Lung (tissue), 11 donors: ENCODE measurements at regions not wholly inside any gene's neighbourhood (a gene's known extent, or its start where the extent isn't known, plus 50 kb on each side); places are given as distances from the start of the nearest gene placed in this dataset.

ENCODE experiments used
- ATAC-seq: fragments of 200-7000 bp; cut with Tn5 transposase; one replicate; pipeline ENCODE4 v1.9.1; 2020; ENCODE audit warnings: moderate number of reproducible peaks; ENCODE audit not compliant: insufficient read depth, low FRiP score
- DNase-seq, 3 donors: peaks; one replicate each; pipeline ENCODE4 v3.0.0-alpha.2; 2013 to 2017
- H3K27ac ChIP-seq, 2 donors: one replicate each; pipeline ENCODE4 v1.5.1; 2013; ENCODE audit warnings: mild to moderate bottlenecking in 2 of 2, moderate library complexity in 2 of 2, control low read depth in 1 of 2, inconsistent platforms in 1 of 2, low read depth in 1 of 2, low read length in 1 of 2
- H3K27me3 ChIP-seq, 3 donors: one replicate each; pipeline ENCODE4 v1.5.1; 2013; ENCODE audit warnings: low read length in 2 of 3; ENCODE audit not compliant: control insufficient read depth in 3 of 3, insufficient read depth in 3 of 3
- H3K36me3 ChIP-seq, 4 donors: one replicate each; pipeline ENCODE4 v1.5.1; 2013; ENCODE audit warnings: low read length in 4 of 4, mild to moderate bottlenecking in 1 of 4, moderate library complexity in 1 of 4; ENCODE audit not compliant: control insufficient read depth in 4 of 4, insufficient read depth in 4 of 4
- H3K4me1 ChIP-seq, 5 donors: one replicate each; pipeline ENCODE4 v1.5.1; 2013; ENCODE audit warnings: low read length in 5 of 5, mild to moderate bottlenecking in 2 of 5, moderate library complexity in 1 of 5; ENCODE audit not compliant: control insufficient read depth in 5 of 5, insufficient read depth in 5 of 5
- H3K4me3 ChIP-seq: one replicate; pipeline ENCODE4 v1.5.1; 2013; ENCODE audit warnings: mild to moderate bottlenecking, control low read depth, moderate library complexity
- H3K9ac ChIP-seq, 2 donors: one replicate each; pipeline ENCODE4 v1.5.1; 2013; ENCODE audit warnings: low read length in 2 of 2, control low read depth in 1 of 2; ENCODE audit not compliant: insufficient read depth in 1 of 2
- H3K9me3 ChIP-seq, 4 donors: one replicate each; pipeline ENCODE4 v1.5.1; 2013; ENCODE audit warnings: low read length in 3 of 4, mild to moderate bottlenecking in 1 of 4, moderate library complexity in 1 of 4; ENCODE audit not compliant: control insufficient read depth in 4 of 4, insufficient read depth in 3 of 4
- CTCF ChIP-seq: IDR thresholded peaks from 2 replicates; pipeline ENCODE4 v1.5.1; 2012; ENCODE audit warnings: mild to moderate bottlenecking; ENCODE audit errors: control extremely low read depth, extremely low read depth
- WGBS, 2 donors: extraction: QIAGEN DNeasy Blood & Tissue Kit; methylation state at CpG; one replicate each; pipeline ENCODE4 v1.1.7; 2013; 5-methylcytosine and 5-hydroxymethylcytosine counted together
- donor health status: control.
- donor health status: control.
- donor health status: Bipolar disorder and iron deficiency.
- donor health status: healthy.
- donor health status: DM: yes; HTN: yes; CAD: no.

DNA sequence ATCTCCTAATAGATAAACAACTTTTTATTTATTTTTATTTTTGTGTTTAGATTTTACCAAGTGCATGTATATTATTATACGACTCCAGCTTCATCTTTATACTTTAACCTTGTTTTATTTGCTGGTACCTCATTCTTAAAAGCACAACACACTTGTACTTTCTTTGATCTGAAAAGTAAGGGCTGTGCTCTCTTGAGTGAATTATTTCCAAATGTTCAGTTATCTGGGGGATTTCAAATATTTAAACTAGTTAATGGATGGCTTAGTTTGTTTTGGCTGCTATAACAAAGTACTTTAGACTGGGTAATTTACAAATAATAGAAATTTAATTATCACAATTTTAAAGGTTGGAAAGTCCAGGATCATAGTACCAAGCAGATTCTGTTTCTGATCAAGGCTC is 1148.2 kb upstream of the PCDH9 start:
- no peaks in the 10 kb centered on the region for H3K36me3 ChIP-seq
- TF ChIP-seq CTCF: no peak
- H3K4me3 ChIP-seq: no peak overlapping the region
- no peak for ATAC-seq
- no peak for DNase-seq
- H3K4me1 ChIP-seq: peaks cover 0 to 6% (median 0%) of the 10 kb centered on the region in 5 donors
- H3K27ac ChIP-seq: no peak overlapping the region
- H3K9me3 ChIP-seq: no peaks in the 10 kb centered on the region
- WGBS, 2 donors: 54 to 78% methylated on average over 1 of the region's 1 CpG
- H3K27me3 ChIP-seq: no peaks in the 10 kb centered on the region
- no peak overlapping the region for H3K9ac ChIP-seq

- no peaks in the 10 kb centered on the region for H3K9me3 ChIP-seq
- H3K27me3 ChIP-seq: no peaks in the 10 kb centered on the region
- H3K36me3 ChIP-seq: no peaks in the 10 kb centered on the region
- ATAC-seq (no peak), DNase-seq (no peak)
- TF ChIP-seq CTCF: no peak
- WGBS, 2 donors: 59 to 61% methylated on average over 2 of the region's 2 CpGs
- H3K9ac ChIP-seq: no peak overlapping the region
- H3K4me1 ChIP-seq: no peaks in the 10 kb centered on the region
- H3K27ac ChIP-seq: no peak overlapping the region
- no peak overlapping the region for H3K4me3 ChIP-seq
These were observed 1144.9 kb upstream of the PCDH9 start for GRCh38 chr13:68375004-68375403.

GRCh38 chr13:68369739-68370138 is 1139.6 kb upstream of the PCDH9 start:
- Histone ChIP-seq H3K36me3 (no peaks in the 10 kb centered on the region), H3K4me3 (no peak overlapping the region), H3K27ac (no peak overlapping the region), H3K4me1 (no peaks in the 10 kb centered on the region), H3K9ac (no peak overlapping the region), H3K9me3 (peaks cover 0 to 2% (median 0%) of the 10 kb centered on the region in 4 donors), H3K27me3 (no peaks in the 10 kb centered on the region)
- 57 to 66% methylated on average over 5 of the region's 5 CpGs for WGBS, 2 donors
- DNase-seq (no peak), ATAC-seq (no peak)
- TF ChIP-seq CTCF: no peak

DNA sequence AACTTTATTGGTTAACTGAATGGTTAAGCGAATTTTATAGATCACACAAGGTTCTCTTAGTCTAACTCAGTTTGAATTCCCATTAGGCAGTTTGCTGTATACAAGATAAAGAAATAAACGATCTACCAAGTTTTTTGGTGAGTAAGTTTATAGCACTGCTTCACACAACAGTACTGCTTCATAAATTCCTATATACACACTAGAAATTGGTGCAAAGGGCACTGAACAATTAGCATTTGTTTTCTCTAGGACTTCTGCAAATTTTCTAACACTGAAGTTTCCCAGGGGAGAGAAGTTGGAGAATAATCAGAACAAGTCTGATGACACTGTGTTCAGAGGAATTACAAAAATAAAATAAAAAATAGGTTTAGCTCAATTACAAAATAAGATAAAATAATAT is 1138.8 kb upstream of the PCDH9 start:
- Histone ChIP-seq H3K4me3 (no peak overlapping the region), H3K27ac (no peak overlapping the region), H3K9me3 (peaks cover 0 to 2% (median 0%) of the 10 kb centered on the region in 4 donors), H3K27me3 (no peaks in the 10 kb centered on the region), H3K36me3 (no peaks in the 10 kb centered on the region), H3K4me1 (no peaks in the 10 kb centered on the region), H3K9ac (no peak overlapping the region)
- DNase-seq: no peak
- 29 to 48% methylated on average over 2 of the region's 2 CpGs for WGBS, 2 donors
- no peak for TF ChIP-seq CTCF
- no peak for ATAC-seq
